ENCODE measurements at regions not wholly inside any gene's neighbourhood (a gene's known extent, or its start where the extent isn't known, plus 50 kb on each side); places are given as distances from the start of the nearest gene placed in this dataset.
"Not testable (repeated sequence)": the region's sequence is repeated elsewhere in the genome, so short reads cannot be mapped to it uniquely, and the experiment has no call there.

DNA sequence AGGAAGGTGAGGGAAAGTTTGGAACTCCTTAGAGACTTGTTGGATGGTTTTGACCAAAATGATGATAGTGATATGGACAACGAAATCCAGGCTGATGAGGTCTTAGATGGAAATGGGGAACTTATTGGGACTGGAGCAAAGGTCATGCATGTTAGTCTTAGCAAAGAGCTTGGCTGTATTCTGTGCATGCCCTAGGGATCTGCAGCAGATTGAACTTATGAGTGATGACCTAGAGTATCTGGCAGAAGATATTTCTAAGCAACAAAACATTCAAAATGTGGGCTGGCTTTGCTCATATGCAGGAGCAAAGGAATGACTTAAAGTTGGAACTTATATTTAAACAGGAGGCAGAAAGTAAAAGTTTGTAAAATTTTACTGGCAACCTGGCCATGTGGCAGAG, 489.3 kb upstream of the DIPK2B start:
- no peak for DNase-seq (ENCODE audit: low spot score)

DNA sequence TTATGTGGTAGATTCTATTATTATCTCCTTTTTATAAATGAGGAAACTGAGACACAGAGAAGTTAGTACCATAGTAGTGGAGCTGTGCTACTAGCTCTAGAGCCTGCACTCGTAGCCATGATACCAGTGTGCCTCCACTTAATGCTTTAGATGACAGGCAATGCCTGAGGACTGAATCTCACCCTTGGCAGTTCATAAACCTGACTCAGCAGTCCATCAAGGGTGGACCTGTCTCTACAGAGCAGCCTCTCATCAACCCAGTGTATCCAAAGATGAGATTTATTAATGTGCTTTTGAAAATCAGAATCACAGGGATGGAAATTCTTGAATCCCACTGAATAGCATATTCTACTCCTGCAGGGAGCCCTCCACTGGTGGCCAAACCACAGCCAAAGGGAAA, 483.2 kb upstream of the DIPK2B start:
- no peak for DNase-seq (ENCODE audit: low spot score)

DNA sequence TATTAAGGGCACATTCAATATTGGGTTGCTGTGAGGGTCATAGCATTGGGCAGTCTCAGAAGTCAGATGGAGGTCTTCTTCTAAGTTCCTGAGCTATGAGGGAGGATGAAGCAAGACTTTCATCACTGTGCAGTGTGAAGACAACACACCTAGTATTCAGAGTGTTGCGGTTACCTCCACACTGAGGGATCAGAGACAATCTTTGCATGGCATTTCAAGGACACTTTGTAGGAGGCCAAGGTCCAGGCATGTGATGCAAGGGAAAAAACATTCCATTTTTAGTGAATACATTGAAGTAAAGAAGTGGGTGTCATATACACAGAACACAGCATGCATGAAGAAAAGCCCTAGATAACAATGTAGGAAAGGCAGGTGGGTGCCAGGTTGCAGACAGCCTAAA, 481.2 kb upstream of the DIPK2B start:
- DNase-seq (ENCODE audit: low spot score) = no peak

DNA sequence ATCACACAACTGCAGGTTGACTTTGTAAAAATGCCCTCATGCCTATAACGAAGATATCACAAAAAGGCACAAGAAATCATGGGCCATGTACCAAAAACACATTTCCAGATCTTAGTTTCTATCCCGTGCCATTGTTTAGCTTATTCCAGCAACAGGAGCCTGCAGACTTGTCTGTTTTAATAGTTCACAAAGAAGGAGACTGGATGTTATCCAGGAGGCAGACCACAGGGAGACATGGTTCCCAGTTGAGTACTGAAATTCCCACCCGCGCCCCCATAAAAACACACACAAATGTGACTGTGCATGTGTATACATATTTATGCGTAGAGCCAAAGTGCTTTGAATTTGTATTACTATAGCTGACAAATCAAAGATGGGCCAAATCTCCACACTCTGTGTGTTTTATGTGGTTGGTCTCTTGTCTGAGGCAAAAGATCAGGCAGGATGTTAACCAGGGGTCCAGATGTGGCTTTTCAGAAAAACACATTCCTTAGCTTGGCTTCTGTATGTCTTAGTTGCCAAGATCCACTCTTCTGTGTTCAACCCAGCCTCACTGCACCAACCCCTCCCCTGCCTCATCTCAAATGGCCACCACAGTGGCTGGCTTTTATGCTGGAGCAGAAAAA, 469.2 kb upstream of the DIPK2B start:
- DNase-seq (ENCODE audit: low spot score) = no peak

DNA sequence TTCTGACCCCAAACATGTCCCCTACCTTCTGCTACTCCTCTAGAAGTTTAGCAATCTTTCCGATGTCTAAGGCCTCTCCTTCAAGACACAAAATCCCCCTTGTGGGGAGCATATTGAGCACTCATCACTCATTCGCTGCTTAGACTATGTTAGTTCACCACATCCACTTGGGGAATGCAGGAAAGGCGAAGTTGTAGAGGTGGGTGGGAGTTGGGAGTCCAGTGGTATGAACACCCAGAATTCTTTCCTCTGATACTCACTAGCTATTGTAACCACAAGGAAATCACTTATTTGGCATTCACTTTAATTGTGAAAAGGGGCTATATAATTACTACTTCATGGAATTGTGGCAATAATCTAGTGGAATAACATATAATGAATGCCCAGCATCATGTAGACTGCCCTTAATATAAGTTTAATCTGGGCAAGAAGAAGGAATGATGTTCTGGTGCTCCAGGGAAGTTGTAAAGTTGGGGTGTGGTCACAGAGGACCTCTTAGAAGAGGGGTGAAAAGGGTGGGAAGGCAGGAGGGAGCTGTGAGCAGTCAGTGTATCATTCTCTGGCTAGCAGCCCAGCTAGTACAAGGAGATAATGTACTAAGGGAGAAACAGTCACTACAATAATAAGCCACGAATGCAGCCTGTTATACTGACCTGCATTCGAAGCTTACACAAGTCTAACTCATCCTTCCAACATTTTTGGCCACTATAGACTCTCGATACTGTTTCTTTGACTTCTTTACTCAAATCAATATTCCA, 468.2 kb upstream of the DIPK2B start:
- DNase-seq (ENCODE audit: low spot score) = peak; percentile 96

DNA sequence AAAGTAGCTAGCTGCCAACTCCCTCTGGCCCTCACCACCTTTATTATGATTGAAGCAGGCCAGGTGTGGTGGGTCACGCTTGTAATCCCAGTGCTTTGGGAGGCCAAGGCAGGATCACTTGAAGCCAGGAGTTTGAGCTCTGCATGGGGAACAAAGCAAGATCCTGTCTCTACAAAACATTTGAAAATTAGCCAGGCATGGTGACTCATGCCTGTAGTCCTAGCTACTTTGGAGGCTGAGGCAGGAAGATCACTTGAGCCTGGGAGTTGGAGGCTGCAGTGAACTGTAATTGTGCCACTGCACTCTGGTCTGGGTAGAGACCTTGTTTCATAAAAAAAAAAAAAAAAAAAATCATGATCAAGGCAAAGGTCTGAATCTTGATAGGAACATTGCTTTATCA, 467.0 kb upstream of the DIPK2B start:
- DNase-seq (ENCODE audit: low spot score) = peak; percentile 60

DNA sequence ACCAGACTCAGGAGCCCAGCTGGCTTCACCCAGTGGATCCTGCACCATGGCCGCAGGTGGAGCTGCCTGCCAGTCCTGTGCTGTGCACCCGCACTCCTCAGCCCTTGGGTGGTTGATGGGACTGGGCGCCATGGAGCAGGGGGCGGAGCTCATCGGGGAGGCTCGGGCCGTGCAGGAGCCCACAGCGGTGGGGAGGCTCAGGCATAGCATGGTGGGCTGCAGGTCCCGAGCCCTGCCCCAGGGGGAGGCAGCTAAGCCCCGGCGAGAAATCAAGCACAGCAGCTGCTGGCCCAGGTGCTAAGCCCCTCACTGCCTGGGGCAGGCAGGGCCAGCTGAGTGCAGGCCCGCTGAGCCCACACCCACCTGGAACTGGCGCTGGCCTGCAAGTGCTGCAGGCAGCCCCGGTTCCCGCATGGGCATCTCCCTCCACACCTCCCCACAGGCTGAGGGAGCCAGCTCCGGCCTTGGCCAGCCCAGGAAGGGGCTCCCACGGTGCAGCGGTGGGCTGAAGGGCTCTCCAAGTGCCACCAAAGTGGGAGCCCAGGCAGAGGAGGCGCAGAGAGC, 464.1 kb upstream of the DIPK2B start:
- no peak for DNase-seq (ENCODE audit: low spot score)

DNA sequence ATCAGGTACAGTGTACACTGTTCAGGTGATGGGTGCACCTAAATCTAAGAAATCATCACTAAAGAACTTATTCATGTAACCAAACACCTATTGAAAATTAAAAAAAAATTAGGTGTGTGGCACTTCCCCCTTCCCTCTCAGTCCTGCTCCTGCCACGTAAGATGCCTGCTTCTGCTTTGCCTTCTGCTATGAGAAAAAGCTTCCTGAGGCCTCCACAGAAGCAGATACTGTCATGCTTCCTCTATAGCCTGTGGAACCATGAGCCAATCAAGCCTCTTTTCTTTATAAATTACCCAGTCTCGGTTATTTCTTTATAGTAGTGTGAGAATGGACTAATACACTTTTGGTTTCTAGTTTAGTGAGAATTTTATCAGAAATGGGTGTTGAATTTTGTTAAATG, 459.8 kb upstream of the DIPK2B start:
- DNase-seq (ENCODE audit: low spot score) = no peak

DNA sequence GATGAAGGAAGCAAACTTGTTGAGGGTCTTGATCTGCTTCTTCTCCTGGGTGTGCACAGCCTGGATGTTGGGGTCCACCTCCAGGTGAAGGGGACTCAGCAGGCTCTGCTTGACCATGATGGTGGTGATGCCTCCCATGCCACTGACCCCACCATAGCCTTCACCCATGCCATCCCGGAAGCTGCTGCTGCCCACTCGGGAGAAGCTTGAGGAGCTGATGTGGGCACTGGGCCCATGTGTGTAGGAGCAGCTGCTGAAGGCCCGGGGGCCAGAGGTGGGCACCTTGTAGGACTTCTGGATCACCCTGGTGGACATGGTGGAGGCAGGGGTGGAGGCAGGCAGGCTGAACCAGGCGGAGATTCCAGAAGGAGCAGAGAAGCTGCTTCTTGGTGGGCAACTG, 432.7 kb upstream of the DIPK2B start:
- DNase-seq (ENCODE audit: low spot score) = no peak

DNA sequence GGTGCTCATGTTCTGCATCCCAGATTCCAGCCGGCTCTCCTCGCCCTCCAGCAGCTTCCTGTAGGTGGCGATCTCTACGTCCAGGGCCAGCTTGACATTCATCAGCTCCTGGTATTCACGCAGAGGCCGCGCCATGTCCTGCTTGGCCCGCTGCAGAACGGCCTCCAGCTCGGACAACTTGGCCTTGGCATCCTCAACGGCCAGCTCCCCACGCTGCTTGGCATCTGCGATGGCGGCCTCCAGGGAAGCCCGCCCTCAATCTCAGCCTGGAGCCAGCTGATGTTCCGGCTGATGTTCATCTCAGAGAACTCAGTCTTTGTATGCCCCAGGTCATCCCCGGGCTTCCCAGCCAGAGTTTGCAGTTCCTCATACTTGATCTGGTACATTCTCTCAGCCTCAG, 431.8 kb upstream of the DIPK2B start:
- no peak for DNase-seq (ENCODE audit: low spot score)

DNA sequence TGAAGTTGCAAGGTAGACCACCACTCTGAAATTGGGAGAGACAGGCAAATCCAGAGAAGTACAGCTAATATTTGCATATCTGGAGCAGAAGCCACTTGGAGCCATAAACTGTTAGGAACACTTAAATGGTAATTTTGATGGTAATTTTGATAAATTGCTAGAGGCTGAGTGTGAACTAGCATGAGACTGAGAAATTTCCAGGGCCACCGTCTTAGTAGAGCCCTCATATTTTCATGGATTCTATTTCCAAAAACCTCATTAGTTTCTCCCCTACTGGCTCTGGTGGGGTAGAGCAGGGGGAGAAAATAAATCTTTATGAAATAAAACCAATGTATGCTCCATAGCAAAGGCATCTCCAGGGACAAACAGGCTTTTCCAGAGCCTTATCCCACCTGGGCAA, 429.4 kb upstream of the DIPK2B start:
- no peak for DNase-seq (ENCODE audit: low spot score)

DNA sequence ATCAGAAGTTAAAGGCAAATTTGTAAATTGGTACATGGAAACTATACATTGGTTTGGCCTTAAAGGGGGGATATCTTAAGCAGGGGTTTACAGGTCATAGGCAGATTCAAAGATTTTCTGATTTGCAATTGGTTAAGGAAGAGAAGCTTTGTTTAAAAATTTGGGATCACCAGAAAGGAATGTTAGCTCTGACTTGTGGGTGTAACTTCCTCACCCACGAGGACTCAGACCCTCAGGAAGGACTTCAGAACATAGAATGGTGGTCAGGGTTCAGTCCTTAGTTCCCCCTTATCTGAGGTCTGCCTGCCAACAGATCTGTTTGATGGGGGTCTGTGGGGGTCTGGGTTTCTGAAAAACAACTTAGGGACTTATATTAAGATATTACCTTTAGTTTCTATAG, 427.4 kb upstream of the DIPK2B start:
- no peak for DNase-seq (ENCODE audit: low spot score)

DNA sequence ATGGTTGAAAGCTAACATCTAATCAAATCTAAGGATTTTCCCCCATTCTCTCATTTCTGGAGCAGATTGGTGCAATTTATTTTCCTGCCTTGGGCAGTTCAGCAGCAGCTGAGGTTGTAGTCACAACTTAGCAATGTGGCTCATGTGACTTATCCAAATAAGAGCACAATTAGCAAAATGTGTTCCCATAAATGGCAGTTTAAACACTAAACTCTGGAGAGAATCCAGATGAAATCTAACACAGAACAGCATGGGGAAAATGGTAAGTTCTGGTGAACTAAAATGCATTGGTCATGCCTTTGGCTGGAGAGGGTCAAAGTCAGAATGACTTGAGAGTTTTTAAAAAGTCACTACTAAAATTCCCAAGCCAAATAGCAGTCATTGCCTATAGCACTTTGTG, 422.6 kb upstream of the DIPK2B start:
- DNase-seq (ENCODE audit: low spot score) = peak; percentile 86

DNA sequence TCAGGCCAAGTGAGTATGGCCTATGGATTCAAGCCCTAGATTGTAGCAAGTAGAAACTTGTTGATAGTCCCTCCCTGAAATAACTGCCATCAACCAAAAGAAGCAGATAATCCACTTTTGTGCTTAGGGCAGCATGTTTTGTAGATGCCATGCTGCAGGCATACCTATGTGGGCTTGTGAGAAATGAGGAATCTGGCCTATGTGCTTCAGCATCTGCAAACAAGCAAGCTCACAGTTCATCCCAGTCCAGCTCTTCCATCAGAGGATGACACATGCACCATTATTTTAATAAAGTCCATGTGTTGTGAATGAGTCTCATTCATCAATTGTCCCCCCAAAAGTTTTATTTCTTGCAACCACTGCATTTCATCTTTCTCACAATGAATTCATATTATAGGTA, 421.9 kb upstream of the DIPK2B start:
- DNase-seq (ENCODE audit: low spot score) = peak; percentile 34

DNA sequence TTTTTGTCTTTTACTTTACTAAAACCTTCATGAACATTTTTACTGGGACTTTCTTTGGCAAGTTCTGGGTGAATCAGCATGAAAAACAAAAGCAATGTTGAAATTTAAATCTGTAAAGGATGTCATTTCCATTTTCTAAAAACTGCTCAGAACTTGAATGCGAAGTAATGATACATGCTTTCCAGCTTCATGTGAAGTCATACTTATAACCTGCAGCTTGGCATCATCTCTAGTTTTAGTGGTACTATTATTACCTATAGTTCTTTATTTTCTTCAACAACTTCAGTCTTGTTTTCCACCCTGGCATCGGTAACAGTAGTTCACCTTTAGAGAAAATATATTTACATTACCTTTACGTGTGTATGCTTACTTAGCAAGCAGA, 421.4 kb upstream of the DIPK2B start:
- DNase-seq (ENCODE audit: low spot score) = no peak

DNA sequence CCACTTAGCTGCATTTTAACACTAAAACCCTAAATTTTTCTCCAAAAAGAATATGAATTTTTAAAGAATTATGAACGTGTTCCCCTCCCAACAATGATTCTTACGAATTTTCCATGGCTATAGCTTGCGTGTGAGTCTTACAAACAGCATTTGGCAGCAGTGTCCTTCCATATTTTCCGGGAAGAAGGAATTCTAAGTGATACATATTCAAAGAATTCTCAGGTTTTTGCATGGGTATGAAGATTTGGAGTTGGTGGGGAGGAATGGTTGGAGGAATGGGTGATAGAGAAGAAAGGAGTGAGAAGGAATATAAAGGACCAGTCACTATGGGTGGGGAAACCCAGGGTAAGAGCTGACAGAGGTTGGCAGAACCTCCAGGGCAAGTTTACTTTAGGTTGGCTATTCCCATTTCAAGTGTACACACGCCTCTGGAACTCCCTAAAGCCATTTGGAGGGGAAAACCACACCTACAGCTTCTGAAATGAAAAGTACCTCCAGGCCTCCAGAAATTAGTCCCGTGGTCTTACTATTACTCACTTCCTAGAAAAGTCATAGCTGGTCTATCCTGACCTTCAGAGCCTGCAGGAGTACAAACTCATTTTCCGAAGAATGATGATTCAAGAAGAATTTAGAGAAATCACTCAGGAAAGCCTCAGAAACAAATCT, 420.8 kb upstream of the DIPK2B start:
- peak; percentile 85 for DNase-seq (ENCODE audit: low spot score)

DNA sequence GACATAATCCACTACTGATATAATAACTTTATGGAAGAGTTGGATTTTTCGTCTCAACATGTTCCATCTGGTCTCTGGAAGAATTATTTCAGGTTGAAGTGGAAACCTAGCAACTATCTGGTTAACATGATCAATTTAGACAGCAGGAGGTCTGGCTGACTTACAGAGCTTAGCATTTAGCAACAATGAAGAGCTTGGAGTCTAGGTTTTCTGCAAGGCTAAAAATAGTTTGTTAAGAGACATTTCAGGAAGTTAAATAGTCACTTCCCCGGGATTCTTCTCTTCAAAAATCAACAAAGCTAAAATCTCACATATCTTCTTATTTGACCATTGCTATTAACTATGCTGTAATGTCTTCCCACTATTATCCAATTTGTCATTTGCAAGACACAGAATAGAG, 418.6 kb upstream of the DIPK2B start:
- peak; percentile 10 for DNase-seq (ENCODE audit: low spot score)

DNA sequence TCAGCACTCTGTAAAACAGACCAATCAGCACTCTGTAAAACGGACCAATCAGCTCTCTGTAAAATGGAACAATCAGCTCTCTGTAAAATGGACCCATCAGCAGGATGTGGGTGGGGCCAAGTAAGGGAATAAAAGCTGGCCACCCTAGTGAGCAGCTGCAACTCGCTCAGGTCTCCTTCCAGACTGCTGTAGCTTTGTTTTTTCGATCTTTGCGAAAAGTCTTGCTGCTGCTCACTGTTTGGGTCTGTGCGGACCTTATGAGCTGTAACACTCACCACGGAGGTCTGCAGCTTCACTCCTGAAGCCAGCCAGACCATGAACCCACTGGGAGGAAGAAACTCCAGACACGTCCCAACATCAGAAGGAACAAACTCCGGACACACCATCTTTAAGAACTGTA, 414.9 kb upstream of the DIPK2B start:
- not testable (repeated sequence) for DNase-seq (ENCODE audit: low spot score)

DNA sequence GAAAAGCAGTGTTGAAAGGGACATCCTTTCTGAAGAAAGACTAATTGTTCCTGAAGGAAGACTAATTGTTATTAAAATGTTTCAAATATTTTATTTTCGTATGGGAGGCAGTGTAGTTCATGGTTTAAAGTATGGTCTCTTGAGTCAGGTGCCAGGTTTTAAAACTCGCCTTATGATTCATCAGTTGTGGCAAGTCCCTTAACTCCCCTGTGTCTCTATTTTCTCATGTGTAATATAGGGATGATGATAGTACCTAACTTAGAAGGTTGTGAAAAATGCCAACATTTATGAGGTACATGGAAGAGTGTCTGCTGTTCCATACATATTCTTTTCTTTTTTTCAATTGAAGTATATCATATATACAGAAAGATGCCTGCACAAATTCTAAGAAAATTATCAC, 414.2 kb upstream of the DIPK2B start:
- DNase-seq (ENCODE audit: low spot score) = peak; percentile 4

DNA sequence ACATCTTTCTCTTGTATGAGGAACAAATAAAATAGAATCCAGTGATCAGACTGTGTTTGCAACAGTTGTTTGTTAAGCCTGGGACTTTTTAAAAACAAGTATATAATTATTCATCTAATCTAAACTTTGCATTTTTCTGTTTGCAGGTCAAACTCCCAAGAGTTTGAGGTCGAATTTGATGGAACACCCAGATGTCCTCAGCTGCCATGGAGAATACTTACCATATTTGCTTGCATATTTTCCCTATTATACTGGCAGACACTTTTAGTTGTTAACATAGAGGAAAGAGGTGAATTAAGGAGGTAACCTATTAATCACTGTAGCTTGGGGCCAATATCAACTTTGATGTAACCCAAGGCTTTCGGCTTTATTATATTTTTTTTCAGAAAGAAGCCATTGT, 401.5 kb upstream of the DIPK2B start:
- DNase-seq (ENCODE audit: low spot score) = no peak

DNA sequence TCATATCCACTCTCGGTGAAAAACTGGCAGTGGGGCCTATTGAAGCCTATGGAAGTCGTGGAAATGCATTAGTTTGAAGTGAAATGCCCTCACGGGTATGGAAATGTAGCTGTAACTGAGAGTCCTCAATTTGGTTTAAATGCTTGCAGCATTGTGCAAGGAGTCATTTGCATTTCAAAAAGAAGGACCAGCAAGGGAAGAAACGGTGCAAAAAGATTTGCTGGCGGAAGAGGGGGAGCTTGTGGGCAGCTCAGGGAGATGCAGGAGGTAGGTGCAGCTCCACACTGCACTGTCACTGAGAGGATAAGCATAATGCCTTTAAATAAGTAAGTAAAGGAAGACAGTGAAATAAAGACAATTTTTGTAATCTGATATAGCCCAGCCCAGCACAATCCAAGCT, 400.4 kb upstream of the DIPK2B start:
- DNase-seq (ENCODE audit: low spot score) = no peak

DNA sequence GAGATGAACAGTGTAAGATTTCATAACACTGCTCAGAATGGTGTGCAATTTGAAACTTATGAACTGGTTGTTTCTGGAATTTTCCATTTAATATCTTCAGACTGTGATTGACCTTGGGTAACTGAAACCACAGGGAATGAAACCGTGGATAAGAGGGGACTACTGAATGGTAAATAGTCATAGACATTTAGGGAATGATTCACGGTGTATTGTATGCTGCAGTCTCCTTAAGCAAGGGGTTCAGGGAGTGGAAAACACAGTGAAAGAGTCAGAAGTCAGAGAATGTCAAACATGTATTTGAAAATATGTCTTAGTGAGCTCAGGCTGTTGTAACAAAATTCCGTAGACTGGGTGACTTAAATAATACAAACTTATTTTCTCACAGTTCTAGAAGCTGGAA, 398.2 kb upstream of the DIPK2B start:
- DNase-seq (ENCODE audit: low spot score) = no peak

DNA sequence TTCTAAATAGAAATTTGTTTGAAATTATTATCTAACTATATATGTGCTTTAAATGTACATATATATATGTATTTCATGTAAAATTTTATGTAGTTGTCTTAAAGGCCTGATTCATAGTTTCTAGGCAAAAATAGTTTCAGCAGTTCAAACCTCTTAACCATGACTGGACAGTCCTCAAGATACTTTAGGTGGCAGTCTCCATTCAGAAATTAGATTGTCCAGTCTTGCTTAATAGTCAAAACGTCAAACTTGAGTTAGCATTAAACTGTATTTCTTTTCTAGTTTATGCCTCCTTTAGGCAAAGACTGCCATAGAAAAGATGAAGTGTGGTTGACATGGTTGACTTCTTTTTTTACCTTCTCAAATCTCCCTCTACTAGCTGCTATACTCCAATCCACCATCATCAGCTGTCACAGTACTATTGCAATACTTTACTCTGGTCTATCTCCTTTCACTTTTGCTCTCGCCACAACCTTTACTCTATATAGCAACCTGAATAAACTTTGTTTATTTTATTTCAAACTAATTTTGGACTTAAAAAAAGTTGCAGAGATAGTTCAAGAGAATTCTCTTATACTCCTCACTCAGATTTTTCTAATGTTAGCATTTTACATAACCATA, 395.6 kb upstream of the DIPK2B start:
- DNase-seq (ENCODE audit: low spot score) = no peak

Measured in A172 (cell line).